Vagina (tissue), 2 donors: ENCODE measurements at regions not wholly inside any gene's neighbourhood (a gene's known extent, or its start where the extent isn't known, plus 50 kb on each side); places are given as distances from the start of the nearest gene placed in this dataset.

Source experiments
- DNase-seq, 2 donors: peaks; one replicate each; pipeline ENCODE4 v3.0.0-alpha.2; 2017; ENCODE audit errors: extremely low spot score in 2 of 2
- H3K27ac ChIP-seq: fragments of 200-600 bp; sonication (generic); one replicate; pipeline ENCODE4 v1.5.1; 2019
- H3K27me3 ChIP-seq: fragments of 200-600 bp; sonication (generic); one replicate; pipeline ENCODE4 v1.5.1; 2019
- H3K36me3 ChIP-seq, 2 donors: fragments of 200-600 bp; sonication (generic); one replicate each; pipeline ENCODE4 v1.5.1; 2017 to 2019
- H3K4me1 ChIP-seq: fragments of 200-600 bp; sonication (generic); one replicate; pipeline ENCODE4 v1.5.1; 2019
- H3K4me3 ChIP-seq, 2 donors: fragments of 200-600 bp; sonication (generic); 1 replicate in 1 of 2; 2 replicates in 1 of 2; pipeline ENCODE4 v1.5.1; 2016 to 2019
- H3K9me3 ChIP-seq: fragments of 200-600 bp; sonication (generic); one replicate; pipeline ENCODE4 v1.5.1; 2019
- CTCF ChIP-seq, 3 experiments: fragments of 450-650 bp in 2 of 3; fragments of 200-600 bp in 1 of 3; sonication (generic) in 1 of 3; IDR thresholded peaks; one replicate each; pipeline ENCODE4 v1.5.1; 2017 to 2019; ENCODE audit warnings: antibody characterized with exemption in 3 of 3, mild to moderate bottlenecking in 2 of 3, moderate library complexity in 2 of 3
- POLR2A ChIP-seq, 2 donors: fragments of 450-650 bp; IDR thresholded peaks; one replicate each; pipeline ENCODE4 v1.6.1; 2017; ENCODE audit warnings: antibody characterized with exemption in 2 of 2, mild to moderate bottlenecking in 2 of 2, moderate library complexity in 2 of 2
- POLR2AphosphoS5 ChIP-seq, 2 donors: sonication (generic); formaldehyde crosslinking; IDR thresholded peaks; one replicate each; pipeline ENCODE4 v1.9.0; 2017; ENCODE audit warnings: antibody characterized with exemption in 2 of 2, mild to moderate bottlenecking in 2 of 2, low read depth in 1 of 2; ENCODE audit not compliant: insufficient read depth in 1 of 2
- intact Hi-C: fragments of 100-400 bp; cut with DNase I; formaldehyde crosslinking; loops from one replicate; pipeline ENCODE4 v1.15.1; 2023

GRCh38 chr2:163515836-163516235 is 220.0 kb downstream of the FIGN start:
- no peak overlapping the region for H3K27ac ChIP-seq
- no peaks in the 10 kb centered on the region for H3K9me3 ChIP-seq
- no peak for DNase-seq
- intact Hi-C loops, result no loop called here
- H3K27me3 ChIP-seq, result no peaks in the 10 kb centered on the region
- H3K4me1 ChIP-seq, result no peaks in the 10 kb centered on the region
- H3K36me3 ChIP-seq, result no peaks in the 10 kb centered on the region
- TF ChIP-seq CTCF (IDR thresholded peaks at IDR 0.05) (no peak), POLR2AphosphoS5 (IDR thresholded peaks at IDR 0.05; ENCODE audit: insufficient read depth in 1 of 2, low read depth in 1 of 2) (no peak), POLR2A (IDR thresholded peaks at IDR 0.05) (no peak)
- H3K4me3 ChIP-seq, result no peak overlapping the region

GRCh38 chr2:163505281-163505680 is 230.5 kb downstream of the FIGN start:
- intact Hi-C loops, result no loop called here
- H3K36me3 ChIP-seq, result no peaks in the 10 kb centered on the region
- H3K27ac ChIP-seq, result no peak overlapping the region
- DNase-seq, result no peak
- no peak for TF ChIP-seq CTCF (IDR thresholded peaks at IDR 0.05)
- TF ChIP-seq POLR2AphosphoS5 (IDR thresholded peaks at IDR 0.05; ENCODE audit: insufficient read depth in 1 of 2, low read depth in 1 of 2), result no peak
- TF ChIP-seq POLR2A (IDR thresholded peaks at IDR 0.05), result no peak
- no peaks in the 10 kb centered on the region for H3K9me3 ChIP-seq
- no peak overlapping the region for H3K4me3 ChIP-seq
- H3K27me3 ChIP-seq, result no peaks in the 10 kb centered on the region
- H3K4me1 ChIP-seq, result no peaks in the 10 kb centered on the region

- intact Hi-C loops, result no loop called here
- H3K27me3 ChIP-seq, result no peaks in the 10 kb centered on the region
- no peak for DNase-seq
- H3K9me3 ChIP-seq, result no peaks in the 10 kb centered on the region
- no peak overlapping the region for H3K4me3 ChIP-seq
- no peaks in the 10 kb centered on the region for H3K4me1 ChIP-seq
- no peak for TF ChIP-seq POLR2AphosphoS5 (IDR thresholded peaks at IDR 0.05; ENCODE audit: insufficient read depth in 1 of 2, low read depth in 1 of 2)
- no peak for TF ChIP-seq POLR2A (IDR thresholded peaks at IDR 0.05)
- no peak for TF ChIP-seq CTCF (IDR thresholded peaks at IDR 0.05)
- no peaks in the 10 kb centered on the region for H3K36me3 ChIP-seq
- no peak overlapping the region for H3K27ac ChIP-seq
Measured at GRCh38 chr2:163493359-163494298, 242.2 kb downstream of the FIGN start.

GRCh38 chr2:163491850-163492249 is 244.0 kb downstream of the FIGN start:
- Histone ChIP-seq H3K27ac (no peak overlapping the region), H3K4me3 (no peak overlapping the region), H3K9me3 (no peaks in the 10 kb centered on the region), H3K27me3 (no peaks in the 10 kb centered on the region), H3K36me3 (no peaks in the 10 kb centered on the region), H3K4me1 (no peaks in the 10 kb centered on the region)
- TF ChIP-seq CTCF (IDR thresholded peaks at IDR 0.05), result no peak
- no peak for TF ChIP-seq POLR2A (IDR thresholded peaks at IDR 0.05)
- TF ChIP-seq POLR2AphosphoS5 (IDR thresholded peaks at IDR 0.05; ENCODE audit: insufficient read depth in 1 of 2, low read depth in 1 of 2), result no peak
- no peak for DNase-seq
- intact Hi-C loops, result no loop called here

- intact Hi-C loops, result no loop called here
- no peaks in the 10 kb centered on the region for H3K36me3 ChIP-seq
Measured at GRCh38 chr2:163490281-163490680, 245.5 kb downstream of the FIGN start.

More at GRCh38 chr2:163490281-163490680, 245.5 kb downstream of the FIGN start:
- H3K4me1 ChIP-seq, result no peaks in the 10 kb centered on the region
- TF ChIP-seq CTCF (IDR thresholded peaks at IDR 0.05) (no peak), POLR2AphosphoS5 (IDR thresholded peaks at IDR 0.05; ENCODE audit: insufficient read depth in 1 of 2, low read depth in 1 of 2) (no peak)
- no peak for DNase-seq
- no peaks in the 10 kb centered on the region for H3K27me3 ChIP-seq
- H3K4me3 ChIP-seq, result no peak overlapping the region
- H3K27ac ChIP-seq, result no peak overlapping the region
- no peaks in the 10 kb centered on the region for H3K9me3 ChIP-seq
